A172 (cell line): ENCODE measurements at regions not wholly inside any gene's neighbourhood (a gene's known extent, or its start where the extent isn't known, plus 50 kb on each side); places are given as distances from the start of the nearest gene placed in this dataset.

ENCODE experiments used
- DNase-seq: peaks from one replicate; pipeline ENCODE4 v3.0.0-alpha.2; 2015; ENCODE audit warnings: low spot score

- no peak for DNase-seq
Measured at GRCh38 chr12:115079760-115080159, 395.8 kb upstream of the TBX3 start.

- no peak for DNase-seq
Measured at GRCh38 chr12:115078990-115079389, 395.0 kb upstream of the TBX3 start.

GRCh38 chr12:115078334-115078733, 394.4 kb upstream of the TBX3 start:
- DNase-seq = no peak

GRCh38 chr12:115075552-115076170, 391.7 kb upstream of the TBX3 start:
- DNase-seq = no peak

GRCh38 chr12:115074617-115075016, 390.6 kb upstream of the TBX3 start:
- no peak for DNase-seq

- no peak for DNase-seq
Measured at GRCh38 chr12:115072712-115073111, 388.7 kb upstream of the TBX3 start.

GRCh38 chr12:115070313-115070712, 386.3 kb upstream of the TBX3 start:
- DNase-seq = no peak

GRCh38 chr12:115064296-115064695, 380.3 kb upstream of the TBX3 start:
- no peak for DNase-seq

- no peak for DNase-seq
Measured at GRCh38 chr12:115062741-115063140, 378.8 kb upstream of the TBX3 start.

GRCh38 chr12:115060477-115061168, 376.6 kb upstream of the TBX3 start:
- no peak for DNase-seq

GRCh38 chr12:115057445-115057844, 373.5 kb upstream of the TBX3 start:
- no peak for DNase-seq

GRCh38 chr12:115051378-115051777, 367.4 kb upstream of the TBX3 start:
- no peak for DNase-seq

GRCh38 chr12:115049614-115050013, 365.6 kb upstream of the TBX3 start:
- no peak for DNase-seq

- no peak for DNase-seq
Measured at GRCh38 chr12:115046805-115047204, 362.8 kb upstream of the TBX3 start.

GRCh38 chr12:115044073-115044472, 360.1 kb upstream of the TBX3 start:
- peak; percentile 17 for DNase-seq

GRCh38 chr12:115043079-115043478, 359.1 kb upstream of the TBX3 start:
- no peak for DNase-seq

- no peak for DNase-seq
Measured at GRCh38 chr12:115042341-115042740, 358.4 kb upstream of the TBX3 start.

GRCh38 chr12:115037830-115038229, 353.9 kb upstream of the TBX3 start:
- DNase-seq = no peak

- no peak for DNase-seq
Measured at GRCh38 chr12:115035535-115036107, 351.6 kb upstream of the TBX3 start.

- no peak for DNase-seq
Measured at GRCh38 chr12:115032521-115032920, 348.5 kb upstream of the TBX3 start.

GRCh38 chr12:115030017-115030416, 346.0 kb upstream of the TBX3 start:
- no peak for DNase-seq

GRCh38 chr12:115024531-115024930, 340.6 kb upstream of the TBX3 start:
- DNase-seq = no peak
